Neural progenitor cell (in vitro differentiated cells): ENCODE measurements at regions not wholly inside any gene's neighbourhood (a gene's known extent, or its start where the extent isn't known, plus 50 kb on each side); places are given as distances from the start of the nearest gene placed in this dataset.

Experiments
- EZH2 ChIP-seq: fragments of 200-600 bp; sonication (generic); IDR thresholded peaks from 2 replicates; pipeline ENCODE4 v1.6.1; 2017; ENCODE audit warnings: antibody characterized with exemption, mild to moderate bottlenecking, moderate library complexity
- EZH2phosphoT487 ChIP-seq: fragments of 200-600 bp; sonication (generic); IDR thresholded peaks from 2 replicates; pipeline ENCODE4 v1.6.1; 2017; ENCODE audit warnings: antibody characterized with exemption
- TF ChIP-seq, protein P1 (sequence below): fragments of 200-600 bp; sonication (generic); IDR thresholded peaks from 2 replicates; pipeline ENCODE4 v1.5.1; 2017; ENCODE audit warnings: antibody characterized with exemption, mild to moderate bottlenecking

DNA sequence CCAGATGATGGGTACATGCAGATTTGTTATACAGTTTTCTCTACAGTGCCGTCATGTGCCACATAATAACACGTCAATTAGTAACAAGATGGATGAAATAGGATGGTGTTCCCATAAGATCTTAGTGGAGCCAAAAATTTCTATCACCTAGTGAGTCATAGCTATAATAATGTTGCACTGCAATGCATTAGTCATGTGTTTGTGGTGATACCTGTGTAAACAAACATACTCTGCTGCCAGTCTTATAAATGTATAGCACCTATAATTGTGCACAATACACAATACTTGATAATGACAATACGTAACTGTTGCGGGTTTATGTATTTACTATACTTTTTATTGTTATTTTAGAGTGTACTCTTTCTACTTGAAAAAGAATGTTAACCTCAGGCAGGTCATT, 865.4 kb downstream of the MAT2B start:
- TF ChIP-seq, protein P1, sequence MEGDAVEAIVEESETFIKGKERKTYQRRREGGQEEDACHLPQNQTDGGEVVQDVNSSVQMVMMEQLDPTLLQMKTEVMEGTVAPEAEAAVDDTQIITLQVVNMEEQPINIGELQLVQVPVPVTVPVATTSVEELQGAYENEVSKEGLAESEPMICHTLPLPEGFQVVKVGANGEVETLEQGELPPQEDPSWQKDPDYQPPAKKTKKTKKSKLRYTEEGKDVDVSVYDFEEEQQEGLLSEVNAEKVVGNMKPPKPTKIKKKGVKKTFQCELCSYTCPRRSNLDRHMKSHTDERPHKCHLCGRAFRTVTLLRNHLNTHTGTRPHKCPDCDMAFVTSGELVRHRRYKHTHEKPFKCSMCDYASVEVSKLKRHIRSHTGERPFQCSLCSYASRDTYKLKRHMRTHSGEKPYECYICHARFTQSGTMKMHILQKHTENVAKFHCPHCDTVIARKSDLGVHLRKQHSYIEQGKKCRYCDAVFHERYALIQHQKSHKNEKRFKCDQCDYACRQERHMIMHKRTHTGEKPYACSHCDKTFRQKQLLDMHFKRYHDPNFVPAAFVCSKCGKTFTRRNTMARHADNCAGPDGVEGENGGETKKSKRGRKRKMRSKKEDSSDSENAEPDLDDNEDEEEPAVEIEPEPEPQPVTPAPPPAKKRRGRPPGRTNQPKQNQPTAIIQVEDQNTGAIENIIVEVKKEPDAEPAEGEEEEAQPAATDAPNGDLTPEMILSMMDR = no peak
- TF ChIP-seq EZH2 = no peak
- no peak for TF ChIP-seq EZH2phosphoT487
